ENCODE measurements at regions not wholly inside any gene's neighbourhood (a gene's known extent, or its start where the extent isn't known, plus 50 kb on each side); places are given as distances from the start of the nearest gene placed in this dataset.
A peak's percentile ranks its signal among the peaks of the same experiment; 100 is the strongest.

GRCh38 chr2:106969777-106970176 lies 83.8 kb upstream of the ST6GAL2 start:
- H3K9me3 ChIP-seq (replicated peaks): no peaks in the 10 kb centered on the region
- H3K36me3 ChIP-seq: no peaks in the 10 kb centered on the region
- no peak overlapping the region for H3K4me3 ChIP-seq
- H3K27me3 ChIP-seq: 0 out of 2 replicates have a peak, but pooled peaks cover 4% of the 10 kb centered on the region
- no peaks in the 10 kb centered on the region for H3K4me1 ChIP-seq
- DNase-seq: no peak
- no peak overlapping the region for H3K27ac ChIP-seq

DNA sequence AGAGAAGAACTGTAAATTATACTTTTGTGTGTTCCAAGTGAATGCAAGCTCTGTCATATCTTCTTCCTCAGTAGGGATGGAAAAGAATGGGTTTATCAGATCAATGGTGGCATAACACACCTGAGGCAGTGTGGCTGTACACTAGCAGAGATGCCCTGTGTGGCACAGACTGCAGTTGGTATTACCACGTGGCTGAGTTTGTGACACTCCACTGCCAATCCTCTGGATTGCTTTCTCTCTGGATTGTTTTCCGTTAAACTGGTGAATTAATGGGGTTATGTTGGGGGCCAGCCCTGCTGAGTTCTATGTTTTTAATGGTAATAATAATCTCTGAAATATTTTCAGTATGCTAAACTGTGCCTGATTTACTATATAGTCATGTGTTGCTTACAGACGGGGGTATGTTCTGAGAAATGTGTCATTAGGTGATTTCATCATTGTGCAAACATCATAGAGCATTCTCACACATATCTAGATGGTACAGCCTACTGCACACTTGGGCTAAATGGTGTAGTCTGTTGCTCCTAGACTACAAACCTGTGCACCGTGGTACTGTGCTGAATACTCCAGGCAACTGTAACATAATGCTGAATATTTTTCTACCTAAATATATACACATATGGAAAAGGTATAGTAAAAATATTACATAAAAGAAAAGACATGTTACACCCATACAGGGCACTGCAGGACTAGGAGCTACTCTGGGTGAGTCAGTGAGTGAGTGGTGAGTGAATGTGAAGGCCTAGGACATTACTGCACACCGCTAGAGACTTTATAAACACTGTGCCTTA lies 84.7 kb upstream of the ST6GAL2 start:
- H3K27ac ChIP-seq: no peak overlapping the region
- H3K9me3 ChIP-seq (replicated peaks): no peaks in the 10 kb centered on the region
- H3K27me3 ChIP-seq: no peaks in the 10 kb centered on the region
- no peak for DNase-seq
- H3K4me3 ChIP-seq: no peak overlapping the region
- no peaks in the 10 kb centered on the region for H3K4me1 ChIP-seq
- no peaks in the 10 kb centered on the region for H3K36me3 ChIP-seq

DNA sequence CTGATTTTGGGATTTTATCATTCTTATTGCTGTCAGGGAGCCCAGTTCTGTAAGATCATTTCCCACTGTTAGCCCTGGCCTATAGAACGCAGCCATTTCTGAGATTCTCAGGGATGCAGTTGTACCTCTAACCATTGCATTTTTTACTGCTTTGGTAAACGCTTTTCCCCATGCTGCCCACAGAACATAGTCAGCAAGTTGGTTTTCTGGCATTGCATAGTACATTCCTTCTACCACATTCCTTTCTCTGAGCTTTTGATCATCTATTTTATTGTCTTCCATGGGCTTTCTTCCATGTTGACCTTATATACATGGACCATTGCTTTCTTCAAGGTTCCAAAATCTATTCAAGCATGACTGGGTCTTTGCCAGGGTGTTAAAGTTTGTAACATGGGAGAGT lies 86.8 kb upstream of the ST6GAL2 start:
- Histone ChIP-seq H3K27ac (no peak overlapping the region), H3K27me3 (no peaks in the 10 kb centered on the region), H3K36me3 (no peaks in the 10 kb centered on the region), H3K4me3 (no peak overlapping the region), H3K4me1 (no peaks in the 10 kb centered on the region), H3K9me3 (replicated peaks) (no peaks in the 10 kb centered on the region)
- no peak for DNase-seq

GRCh38 chr2:106974891-106975290 lies 88.9 kb upstream of the ST6GAL2 start:
- no peak for DNase-seq
- Histone ChIP-seq H3K9me3 (replicated peaks) (no peaks in the 10 kb centered on the region), H3K27ac (no peak overlapping the region), H3K27me3 (no peaks in the 10 kb centered on the region), H3K36me3 (no peaks in the 10 kb centered on the region), H3K4me3 (no peak overlapping the region), H3K4me1 (no peaks in the 10 kb centered on the region)

DNA sequence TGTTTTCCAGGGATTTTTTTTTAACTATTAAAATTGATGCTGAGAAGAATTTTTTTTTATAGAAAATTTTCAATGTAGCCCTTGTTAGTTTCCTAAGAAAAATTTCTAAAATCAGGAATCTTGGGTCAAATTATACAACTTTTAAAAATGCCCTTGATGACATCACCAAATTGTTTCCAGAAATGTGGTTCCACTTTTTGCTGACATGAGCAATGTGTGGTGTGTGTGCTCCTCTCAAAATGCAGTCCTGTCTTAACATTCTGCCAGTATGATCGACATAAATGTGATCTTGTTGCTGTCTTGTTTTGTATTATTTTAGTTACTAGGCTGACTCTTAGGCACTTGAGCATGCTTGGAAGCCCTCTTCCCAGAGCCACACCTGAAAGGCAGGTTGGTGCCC lies 89.7 kb upstream of the ST6GAL2 start:
- DNase-seq: no peak
- no peak overlapping the region for H3K27ac ChIP-seq

DNA sequence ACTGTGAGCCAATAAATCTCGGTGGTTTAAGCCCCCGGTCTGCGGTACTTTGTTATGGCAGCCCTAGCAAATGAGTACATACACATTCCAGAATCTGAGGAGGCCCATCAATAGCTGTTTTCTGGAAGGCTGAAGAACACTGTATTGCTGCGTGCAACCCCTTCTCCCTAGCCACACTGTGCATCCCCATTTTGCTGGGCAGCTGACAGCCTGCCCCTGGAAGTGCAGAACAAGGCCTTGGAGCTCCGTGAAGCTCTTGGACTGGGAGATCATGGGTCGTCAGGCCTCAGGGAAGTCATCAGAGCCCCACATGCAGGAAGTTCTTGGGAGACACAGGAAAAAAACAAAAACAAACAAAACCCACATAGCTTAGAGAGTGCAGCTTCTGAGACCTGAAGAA lies 90.6 kb upstream of the ST6GAL2 start:
- DNase-seq: no peak
- no peaks in the 10 kb centered on the region for H3K4me1 ChIP-seq

More for the DNA sequence above, 89.7 kb upstream of the ST6GAL2 start:
- no peaks in the 10 kb centered on the region for H3K36me3 ChIP-seq
- no peaks in the 10 kb centered on the region for H3K9me3 ChIP-seq (replicated peaks)
- no peaks in the 10 kb centered on the region for H3K4me1 ChIP-seq
- H3K4me3 ChIP-seq: no peak overlapping the region
- no peaks in the 10 kb centered on the region for H3K27me3 ChIP-seq

GRCh38 chr2:106977717-106978116 lies 91.8 kb upstream of the ST6GAL2 start:
- no peaks in the 10 kb centered on the region for H3K9me3 ChIP-seq (replicated peaks)
- H3K4me1 ChIP-seq: no peaks in the 10 kb centered on the region
- no peak overlapping the region for H3K4me3 ChIP-seq
- no peaks in the 10 kb centered on the region for H3K27me3 ChIP-seq
- H3K27ac ChIP-seq: no peak overlapping the region
- no peak for DNase-seq
- H3K36me3 ChIP-seq: no peaks in the 10 kb centered on the region

More for the DNA sequence above, 90.6 kb upstream of the ST6GAL2 start:
- H3K27ac ChIP-seq: no peak overlapping the region
- no peaks in the 10 kb centered on the region for H3K27me3 ChIP-seq
- no peaks in the 10 kb centered on the region for H3K9me3 ChIP-seq (replicated peaks)
- H3K36me3 ChIP-seq: no peaks in the 10 kb centered on the region
- no peak overlapping the region for H3K4me3 ChIP-seq

- H3K4me3 ChIP-seq: no peak overlapping the region
- DNase-seq: no peak
- no peaks in the 10 kb centered on the region for H3K4me1 ChIP-seq
- H3K27ac ChIP-seq: no peak overlapping the region
- H3K27me3 ChIP-seq: no peaks in the 10 kb centered on the region
- H3K36me3 ChIP-seq: no peaks in the 10 kb centered on the region
- H3K9me3 ChIP-seq (replicated peaks): no peaks in the 10 kb centered on the region
These were observed 92.7 kb upstream of the ST6GAL2 start for GRCh38 chr2:106978647-106979046.

DNA sequence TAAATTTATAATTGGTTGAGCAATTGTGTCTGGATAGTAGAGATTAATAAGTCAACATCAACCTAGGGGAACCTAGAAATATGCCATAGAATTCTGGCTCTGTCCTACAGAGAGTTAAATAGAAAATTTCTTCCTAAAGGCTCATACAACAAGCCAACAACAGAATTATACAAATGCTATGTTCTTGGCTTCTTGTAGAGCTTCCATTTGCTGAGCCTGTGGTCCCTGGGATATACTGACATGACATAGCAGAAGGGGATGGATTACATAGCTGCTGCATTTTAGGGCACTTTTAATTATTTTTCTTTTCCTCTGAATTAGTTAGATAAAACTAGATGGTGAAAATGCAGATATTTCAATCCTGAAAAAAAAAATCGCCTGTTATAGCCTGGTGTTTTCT lies 95.5 kb upstream of the ST6GAL2 start:
- H3K27me3 ChIP-seq: no peaks in the 10 kb centered on the region
- no peak for DNase-seq
- H3K27ac ChIP-seq: no peak overlapping the region
- H3K36me3 ChIP-seq: no peaks in the 10 kb centered on the region
- H3K4me3 ChIP-seq: no peak overlapping the region
- H3K9me3 ChIP-seq (replicated peaks): no peaks in the 10 kb centered on the region
- H3K4me1 ChIP-seq: no peaks in the 10 kb centered on the region

DNA sequence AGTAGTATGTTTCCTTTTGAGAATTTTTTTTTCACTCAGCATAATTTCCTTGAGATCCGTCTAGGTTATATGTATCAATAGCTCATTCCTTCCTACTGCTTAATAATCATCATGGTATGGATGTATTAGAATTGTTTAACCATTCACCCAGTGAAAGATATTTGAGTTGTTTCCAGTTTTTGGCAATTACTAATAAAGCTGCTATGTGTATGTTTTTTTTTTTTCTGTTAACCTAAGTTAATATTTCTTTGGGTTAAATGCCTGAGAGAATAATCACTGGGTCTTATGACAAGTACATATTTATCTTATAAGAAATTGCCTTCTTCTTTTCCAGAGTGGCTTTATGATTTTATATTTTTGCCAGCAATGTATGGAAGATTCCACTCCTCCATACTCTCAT lies 96.4 kb upstream of the ST6GAL2 start:
- no peaks in the 10 kb centered on the region for H3K36me3 ChIP-seq
- H3K27ac ChIP-seq: no peak overlapping the region
- H3K27me3 ChIP-seq: no peaks in the 10 kb centered on the region
- H3K9me3 ChIP-seq (replicated peaks): no peaks in the 10 kb centered on the region
- no peak overlapping the region for H3K4me3 ChIP-seq
- DNase-seq: no peak
- H3K4me1 ChIP-seq: no peaks in the 10 kb centered on the region

DNA sequence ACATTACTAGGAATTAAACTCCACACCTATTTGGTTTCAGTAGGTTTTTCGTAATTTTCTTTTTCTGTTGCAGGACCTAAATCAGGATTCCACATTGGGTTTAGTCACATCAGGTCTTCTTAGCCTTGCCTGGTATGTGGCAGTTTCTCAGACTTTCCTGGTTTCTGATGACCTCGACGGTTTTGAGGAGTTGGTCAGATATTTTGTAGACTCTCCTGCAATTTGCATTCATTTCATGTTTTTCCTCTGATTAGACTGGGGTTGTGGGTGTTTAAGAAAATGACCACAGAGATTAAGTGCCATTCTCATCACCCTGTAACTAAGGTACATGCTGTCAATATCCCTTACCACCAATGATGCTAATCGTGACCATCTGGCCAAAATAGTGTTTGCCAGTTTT lies 97.3 kb upstream of the ST6GAL2 start:
- H3K36me3 ChIP-seq: no peaks in the 10 kb centered on the region
- H3K4me3 ChIP-seq: no peak overlapping the region
- no peaks in the 10 kb centered on the region for H3K9me3 ChIP-seq (replicated peaks)
- H3K27ac ChIP-seq: no peak overlapping the region
- no peaks in the 10 kb centered on the region for H3K4me1 ChIP-seq
- DNase-seq: no peak
- H3K27me3 ChIP-seq: no peaks in the 10 kb centered on the region

DNA sequence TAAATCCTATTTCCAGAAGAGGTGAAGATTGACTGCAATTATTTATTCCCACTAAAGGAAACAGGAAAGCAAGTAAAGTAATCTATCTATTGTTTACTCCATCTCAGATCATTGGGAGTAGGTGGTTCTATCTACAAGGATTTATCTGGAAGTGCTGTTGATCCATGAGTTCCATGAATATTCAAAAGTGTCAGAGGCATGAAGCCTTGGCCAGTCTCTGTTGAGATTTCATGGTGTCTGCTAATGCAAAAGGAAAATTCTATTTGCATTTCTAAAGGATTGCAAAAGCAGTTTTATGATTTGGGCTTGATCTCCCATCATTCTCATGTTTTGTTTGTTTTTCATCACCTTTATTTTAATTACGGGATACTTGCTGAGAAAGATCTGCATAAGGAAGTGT lies 102.4 kb upstream of the ST6GAL2 start:
- Histone ChIP-seq H3K9me3 (replicated peaks) (no peaks in the 10 kb centered on the region), H3K36me3 (no peaks in the 10 kb centered on the region), H3K27ac (no peak overlapping the region), H3K4me1 (peaks cover 12% of the 10 kb centered on the region), H3K4me3 (no peak overlapping the region), H3K27me3 (no peaks in the 10 kb centered on the region)
- DNase-seq: no peak

- Histone ChIP-seq H3K27me3 (no peaks in the 10 kb centered on the region), H3K27ac (peak overlapping the region; percentile 67), H3K4me3 (no peak overlapping the region), H3K9me3 (replicated peaks) (no peaks in the 10 kb centered on the region), H3K4me1 (peaks cover 12% of the 10 kb centered on the region), H3K36me3 (no peaks in the 10 kb centered on the region)
- DNase-seq: peak; percentile 64 to 81
These were observed 104.3 kb upstream of the ST6GAL2 start for GRCh38 chr2:106990297-106990696.

GRCh38 chr2:106991866-106992265 lies 105.9 kb upstream of the ST6GAL2 start:
- Histone ChIP-seq H3K27ac (no peak overlapping the region), H3K4me1 (peaks cover 18% of the 10 kb centered on the region), H3K9me3 (replicated peaks) (no peaks in the 10 kb centered on the region), H3K36me3 (no peaks in the 10 kb centered on the region), H3K27me3 (no peaks in the 10 kb centered on the region), H3K4me3 (no peak overlapping the region)
- no peak for DNase-seq

- no peaks in the 10 kb centered on the region for H3K36me3 ChIP-seq
- no peaks in the 10 kb centered on the region for H3K9me3 ChIP-seq (replicated peaks)
- H3K4me3 ChIP-seq: no peak overlapping the region
- H3K4me1 ChIP-seq: peaks cover 10% of the 10 kb centered on the region
- no peak for DNase-seq
- no peak overlapping the region for H3K27ac ChIP-seq
- H3K27me3 ChIP-seq: no peaks in the 10 kb centered on the region
These were observed 109.6 kb upstream of the ST6GAL2 start for GRCh38 chr2:106995556-106995955.

DNA sequence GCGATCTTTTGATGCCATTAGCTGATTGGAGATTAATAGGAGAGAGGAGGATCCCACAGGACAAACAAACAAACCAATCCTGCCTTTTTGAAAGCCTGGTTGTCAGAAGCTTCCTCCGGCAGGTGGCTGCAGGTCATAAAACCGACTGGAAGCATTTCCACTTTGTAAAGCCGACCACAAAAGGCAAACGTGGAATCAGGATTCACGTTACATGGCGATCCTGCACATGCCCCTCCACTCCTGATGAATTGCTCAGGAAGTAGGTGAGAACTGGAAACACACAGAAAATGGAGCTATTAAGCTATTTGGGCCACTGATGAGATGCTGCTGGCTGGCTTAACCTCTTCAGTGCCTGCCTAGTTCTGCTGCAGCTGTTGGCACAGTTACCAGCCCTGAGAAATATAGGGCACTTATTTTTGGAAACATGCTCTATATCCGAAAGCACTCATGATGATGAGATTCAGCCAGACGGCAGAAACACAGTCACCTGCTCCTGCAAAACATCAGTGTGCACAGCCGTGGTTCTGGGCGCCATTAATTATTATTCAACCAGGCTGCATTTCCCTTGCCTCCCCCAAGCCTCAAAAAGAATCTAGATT lies 110.3 kb upstream of the ST6GAL2 start:
- Histone ChIP-seq H3K4me3 (no peak overlapping the region), H3K27ac (no peak overlapping the region), H3K27me3 (no peaks in the 10 kb centered on the region), H3K9me3 (replicated peaks) (no peaks in the 10 kb centered on the region), H3K4me1 (peaks cover 6% of the 10 kb centered on the region; the same call in 1 of the 2 replicates), H3K36me3 (no peaks in the 10 kb centered on the region)
- peak in 1 of 2 experiments; percentile 29 for DNase-seq
